HCT116 (cell line): ENCODE measurements at regions not wholly inside any gene's neighbourhood (a gene's known extent, or its start where the extent isn't known, plus 50 kb on each side); places are given as distances from the start of the nearest gene placed in this dataset.

Experiments
- ATAC-seq: fragments of 200-7000 bp; cut with Tn5 transposase; 2 replicates; pipeline ENCODE4 v1.9.1; 2020; ENCODE audit warnings: mild to moderate bottlenecking, moderate library complexity
- BruUV-seq: library from RNA; stranded (reverse); fragments of 400-500 nt; replicated peaks from 2 replicates; lab custom pipeline; 2021; lab: Mats Ljungman, UMichigan
- CTCF ChIA-PET: fragments of 300-600 bp; sonication (Branson Sonifier 250); formaldehyde crosslinking; loops from one replicate; lab custom pipeline; 2021; ENCODE audit warnings: antibody characterized with exemption; lab: Charles Lee
- POLR2A ChIA-PET: fragments of 300-600, 350-600 bp; sonication (Branson Sonifier 250); formaldehyde crosslinking; loops from one replicate; lab custom pipeline; 2021; ENCODE audit warnings: antibody characterized with exemption; lab: Charles Lee
- RAD21 ChIA-PET, 2 experiments: fragments of 300-600 bp; sonication (Branson Sonifier 250); formaldehyde crosslinking; loops; one replicate each; lab custom pipeline; 2023; ENCODE audit warnings: low total read pairs in 2 of 2; ENCODE audit not compliant: uncharacterized antibody in 2 of 2, unreplicated experiment in 2 of 2, low non-redundant PET in 1 of 2; lab: Charles Lee
- DNase-seq: peaks from one replicate; pipeline ENCODE4 v3.0.0-alpha.2; 2010; ENCODE audit warnings: low read depth, low spot score
- H2AFZ ChIP-seq: fragments of 200-600 bp; shearing (Covaris generic), sonication (generic); 2 replicates; pipeline ENCODE4 v1.6.1; 2017; ENCODE audit warnings: low read depth, mixed run types, mixed read lengths, antibody characterized with exemption, low read length; ENCODE audit not compliant: poor library complexity, severe bottlenecking
- H3K27ac ChIP-seq: 2 replicates; pipeline ENCODE4 v1.5.1; 2012; ENCODE audit warnings: low read depth, low read length
- H3K27me3 ChIP-seq: fragments of 200-600 bp; sonication (generic); 2 replicates; pipeline ENCODE4 v1.6.1; 2016; ENCODE audit warnings: mixed run types, low read length, mixed read lengths; ENCODE audit not compliant: insufficient read depth
- H3K36me3 ChIP-seq, 2 experiments: fragments of 200-500 bp in 1 of 2; fragments of 200-600 bp in 1 of 2; sonication (Bioruptor generic) in 1 of 2; sonication (generic) in 1 of 2; 2 replicates each; pipeline versions ENCODE4 v1.5.1 to v1.6.1; 2014 to 2016; ENCODE audit warnings: low read length in 2 of 2, inconsistent platforms in 1 of 2, mixed read lengths in 1 of 2, mixed run types in 1 of 2; ENCODE audit not compliant: insufficient read depth in 2 of 2, control insufficient read depth in 1 of 2
- H3K4me1 ChIP-seq, 2 experiments: fragments of 200-600 bp in 1 of 2; sonication (generic) in 1 of 2; 2 replicates each; pipeline versions ENCODE4 v1.5.1 to v1.6.1; 2012 to 2017; ENCODE audit warnings: low read length in 2 of 2, inconsistent platforms in 1 of 2, mild to moderate bottlenecking in 1 of 2, mixed read lengths in 1 of 2, mixed run types in 1 of 2, moderate library complexity in 1 of 2; ENCODE audit not compliant: insufficient read depth in 2 of 2, control insufficient read depth in 1 of 2
- H3K4me2 ChIP-seq: fragments of 200-600 bp; sonication (generic); 2 replicates; pipeline ENCODE4 v1.6.1; 2017; ENCODE audit warnings: mixed run types, low read length, mixed read lengths
- H3K4me3 ChIP-seq, 2 experiments: fragments of 200-600 bp in 1 of 2; sonication (generic) in 1 of 2; replicated peaks in 1 of 2; 2 replicates each; pipeline ENCODE4 v1.5.1; 2011 to 2016; ENCODE audit warnings: low read length in 2 of 2, control low read depth in 1 of 2, low read depth in 1 of 2, mild to moderate bottlenecking in 1 of 2, mixed read lengths in 1 of 2, mixed run types in 1 of 2
- H3K79me2 ChIP-seq: fragments of 200-600 bp; sonication (generic); 2 replicates; pipeline ENCODE4 v1.6.1; 2017; ENCODE audit warnings: mild to moderate bottlenecking, mixed run types, low read length, moderate library complexity, mixed read lengths; ENCODE audit not compliant: insufficient read depth
- H3K9ac ChIP-seq: fragments of 200-600 bp; sonication (generic); 2 replicates; pipeline ENCODE4 v1.6.1; 2016; ENCODE audit warnings: low read length, mixed read lengths
- H3K9me2 ChIP-seq: fragments of 200-600 bp; sonication (generic), shearing (Covaris generic); 2 replicates; pipeline ENCODE4 v1.6.1; 2017; ENCODE audit warnings: mixed run types, mild to moderate bottlenecking, moderate library complexity; ENCODE audit not compliant: insufficient read depth
- H3K9me3 ChIP-seq, 2 experiments: fragments of 200-500 bp in 1 of 2; fragments of 200-600 bp in 1 of 2; sonication (Bioruptor generic) in 1 of 2; sonication (generic) in 1 of 2; 2 replicates each; pipeline ENCODE4 v1.6.1; 2014 to 2017; ENCODE audit warnings: low read length in 2 of 2, mixed read lengths in 2 of 2, inconsistent platforms in 1 of 2, low read depth in 1 of 2, mild to moderate bottlenecking in 1 of 2, mixed run types in 1 of 2, moderate library complexity in 1 of 2; ENCODE audit not compliant: control insufficient read depth in 1 of 2, insufficient read depth in 1 of 2
- H4K20me1 ChIP-seq: fragments of 200-600 bp; sonication (generic), shearing (Covaris generic); 2 replicates; pipeline ENCODE4 v1.6.1; 2017; ENCODE audit warnings: mixed run types, mild to moderate bottlenecking, moderate library complexity; ENCODE audit not compliant: insufficient read depth
- EGR1 ChIP-seq: IDR thresholded peaks from 2 replicates; pipeline ENCODE4 v1.6.1; 2012; ENCODE audit warnings: low read depth
- EZH2 ChIP-seq: fragments of 200-600 bp; sonication (generic); IDR thresholded peaks from 2 replicates; pipeline ENCODE4 v1.6.1; 2017; ENCODE audit warnings: antibody characterized with exemption, mixed run types
- EZH2phosphoT487 ChIP-seq: fragments of 200-600 bp; IDR thresholded peaks from 2 replicates; pipeline ENCODE4 v1.6.1; 2018; ENCODE audit warnings: antibody characterized with exemption, borderline replicate concordance
- FOSL1 ChIP-seq: IDR thresholded peaks from 2 replicates; pipeline ENCODE4 v1.6.1; 2012; ENCODE audit warnings: low read depth
- JUND ChIP-seq: IDR thresholded peaks from 2 replicates; pipeline ENCODE4 v1.6.1; 2012
- RAD21 ChIP-seq: IDR thresholded peaks from 2 replicates; pipeline ENCODE4 v1.6.1; 2012; ENCODE audit warnings: low read depth, mild to moderate bottlenecking
- SP1 ChIP-seq: IDR thresholded peaks from 2 replicates; pipeline ENCODE4 v1.6.1; 2012; ENCODE audit warnings: low read depth
- SRF ChIP-seq: IDR thresholded peaks from 2 replicates; pipeline ENCODE4 v1.6.1; 2012; ENCODE audit warnings: low read depth
- ZNF274 ChIP-seq: fragments of 200-500 bp; sonication (Bioruptor generic); IDR thresholded peaks from 2 replicates; pipeline ENCODE4 v1.6.1; 2014; ENCODE audit warnings: mild to moderate bottlenecking, low read depth, low read length, inconsistent platforms
- intact Hi-C: fragments of 100-400 bp; cut with micrococcal nuclease; formaldehyde crosslinking; loops from 2 replicates; pipeline ENCODE4 v1.10.0; 2022
- TF ChIP-seq, protein P1 (sequence below), 3 experiments: fragments of 200-600 bp in 1 of 3; sonication (generic) in 1 of 3; IDR thresholded peaks in 2 of 3; conservative IDR thresholded peaks in 1 of 3; 2 replicates each; pipeline ENCODE4 v1.5.1; 2012 to 2017; ENCODE audit warnings: low read depth in 2 of 3, low read length in 2 of 3, antibody characterized with exemption in 1 of 3, borderline replicate concordance in 1 of 3, control low read depth in 1 of 3, mild to moderate bottlenecking in 1 of 3, mixed read lengths in 1 of 3, mixed run types in 1 of 3, moderate library complexity in 1 of 3; ENCODE audit not compliant: insufficient read depth in 1 of 3

DNA sequence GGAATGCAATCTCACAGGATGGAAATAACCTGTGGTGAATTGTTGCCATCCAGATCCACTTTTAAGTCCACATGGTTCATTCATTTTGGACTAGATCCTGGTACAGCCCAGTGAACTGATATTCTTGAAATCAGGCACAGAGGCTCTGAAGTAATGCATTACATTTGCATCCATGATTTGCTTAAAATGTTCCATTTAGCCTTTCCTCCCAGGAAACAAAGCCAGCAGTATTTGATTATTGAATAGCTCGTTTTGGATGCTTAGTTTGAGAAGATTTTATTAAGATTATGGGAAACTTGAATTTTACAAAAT is 995.8 kb upstream of the CDH2 start (continued):
- TF ChIP-seq EZH2phosphoT487 (no peak), SRF (no peak), SP1 (no peak), FOSL1 (no peak), RAD21 (no peak), ZNF274 (no peak), EGR1 (no peak), JUND (no peak), EZH2 (no peak)
- TF ChIP-seq, protein P1, sequence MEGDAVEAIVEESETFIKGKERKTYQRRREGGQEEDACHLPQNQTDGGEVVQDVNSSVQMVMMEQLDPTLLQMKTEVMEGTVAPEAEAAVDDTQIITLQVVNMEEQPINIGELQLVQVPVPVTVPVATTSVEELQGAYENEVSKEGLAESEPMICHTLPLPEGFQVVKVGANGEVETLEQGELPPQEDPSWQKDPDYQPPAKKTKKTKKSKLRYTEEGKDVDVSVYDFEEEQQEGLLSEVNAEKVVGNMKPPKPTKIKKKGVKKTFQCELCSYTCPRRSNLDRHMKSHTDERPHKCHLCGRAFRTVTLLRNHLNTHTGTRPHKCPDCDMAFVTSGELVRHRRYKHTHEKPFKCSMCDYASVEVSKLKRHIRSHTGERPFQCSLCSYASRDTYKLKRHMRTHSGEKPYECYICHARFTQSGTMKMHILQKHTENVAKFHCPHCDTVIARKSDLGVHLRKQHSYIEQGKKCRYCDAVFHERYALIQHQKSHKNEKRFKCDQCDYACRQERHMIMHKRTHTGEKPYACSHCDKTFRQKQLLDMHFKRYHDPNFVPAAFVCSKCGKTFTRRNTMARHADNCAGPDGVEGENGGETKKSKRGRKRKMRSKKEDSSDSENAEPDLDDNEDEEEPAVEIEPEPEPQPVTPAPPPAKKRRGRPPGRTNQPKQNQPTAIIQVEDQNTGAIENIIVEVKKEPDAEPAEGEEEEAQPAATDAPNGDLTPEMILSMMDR (IDR thresholded peaks at IDR 0.05 in 2 of 3, conservative IDR thresholded peaks at IDR 0.05 in 1 of 3; ENCODE audit: borderline replicate concordance in 1 of 3, insufficient read depth in 1 of 3, low read depth in 2 of 3, low read length in 2 of 3): no peak
- TF ChIP-seq, all 23 proteins: peak for 0

DNA sequence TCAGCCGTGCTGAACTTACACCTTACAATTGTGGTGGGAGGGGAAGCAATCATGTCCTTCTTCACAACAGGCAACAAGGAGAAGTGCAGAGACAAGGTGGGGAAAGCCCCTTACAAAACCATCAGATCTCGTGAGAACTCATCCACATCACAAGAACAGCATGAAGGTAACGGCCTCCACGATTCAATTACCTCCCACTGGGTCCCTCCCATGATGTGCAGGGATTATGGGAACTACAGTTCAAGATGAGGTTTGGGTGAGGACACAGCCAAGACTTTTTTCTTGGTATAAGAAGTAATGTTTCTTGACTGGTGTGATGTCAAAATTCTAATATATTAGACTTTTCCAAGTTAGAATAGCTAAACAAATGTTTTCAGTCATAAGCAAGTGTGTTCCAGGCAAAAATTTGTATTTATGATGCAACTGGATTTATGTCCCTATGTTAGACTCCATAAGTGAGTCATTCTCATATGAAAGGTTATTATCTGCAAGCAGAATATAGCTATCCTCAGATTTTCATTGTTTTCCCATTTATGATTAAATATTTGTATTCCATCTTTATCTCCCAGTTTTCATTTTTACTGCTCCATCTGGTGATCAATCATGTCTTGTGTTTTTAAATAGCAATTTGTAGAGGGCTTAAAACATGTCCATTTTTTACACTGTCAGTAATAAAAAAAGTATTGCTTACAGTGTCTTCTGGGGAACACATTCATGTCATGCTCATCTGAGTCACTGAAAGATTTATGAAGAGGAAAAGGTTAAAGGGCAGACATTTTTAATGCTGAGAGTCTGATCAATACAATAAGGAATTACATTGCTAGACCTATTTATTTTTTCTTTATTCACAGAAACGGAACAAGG is 995.2 kb upstream of the CDH2 start:
- no peak overlapping the region for H3K9ac ChIP-seq

More for the DNA sequence above, 995.2 kb upstream of the CDH2 start:
- Histone ChIP-seq H3K36me3 (no peaks in the 10 kb centered on the region), H3K79me2 (no peaks in the 10 kb centered on the region), H4K20me1 (no peaks in the 10 kb centered on the region), H2AFZ (no peak overlapping the region), H3K9me3 (no peaks in the 10 kb centered on the region), H3K9me2 (no peaks in the 10 kb centered on the region), H3K4me3 (no peak overlapping the region), H3K27me3 (no peaks in the 10 kb centered on the region), H3K4me2 (no peak overlapping the region), H3K27ac (no peak overlapping the region), H3K4me1 (peaks cover 0 to 10% of the 10 kb centered on the region in 2 experiments; a peak in 2 of 4 replicates)
- ChIA-PET RAD21 (no interaction called here), CTCF (no interaction called here), POLR2A (no interaction called here)
- BruUV-seq: no TSS peak
- ATAC-seq (no peak), DNase-seq (no peak)
- no peak for TF ChIP-seq SP1
- no peak for TF ChIP-seq JUND
- intact Hi-C loops: no loop called here
